GM23248 (cell line): ENCODE measurements at regions not wholly inside any gene's neighbourhood (a gene's known extent, or its start where the extent isn't known, plus 50 kb on each side); places are given as distances from the start of the nearest gene placed in this dataset.

Source experiments
- EZH2 ChIP-seq: fragments of 200-600 bp; sonication (generic); IDR thresholded peaks from 2 replicates; pipeline ENCODE4 v1.6.1; 2018; ENCODE audit warnings: antibody characterized with exemption, mild to moderate bottlenecking; ENCODE audit not compliant: insufficient read depth, poor library complexity, severe bottlenecking
- EZH2phosphoT487 ChIP-seq: fragments of 200-600 bp; sonication (generic); IDR thresholded peaks from 2 replicates; pipeline ENCODE4 v1.6.1; 2018; ENCODE audit warnings: antibody characterized with exemption, moderate library complexity, mild to moderate bottlenecking, low read depth; ENCODE audit not compliant: insufficient read depth

GRCh38 chr11:15697437-15698236 is 582.9 kb downstream of the INSC start:
- no peak for TF ChIP-seq EZH2
- no peak for TF ChIP-seq EZH2phosphoT487
